ENCODE measurements at regions not wholly inside any gene's neighbourhood (a gene's known extent, or its start where the extent isn't known, plus 50 kb on each side); places are given as distances from the start of the nearest gene placed in this dataset.
A peak's percentile ranks its signal among the peaks of the same experiment; 100 is the strongest.
"Not testable (repeated sequence)": the region's sequence is repeated elsewhere in the genome, so short reads cannot be mapped to it uniquely, and the experiment has no call there.

GRCh38 chr15:79769933-79770759 lies 126.7 kb downstream of the MTHFS start:
- DNase-seq (ENCODE audit: low spot score), result no peak

DNA sequence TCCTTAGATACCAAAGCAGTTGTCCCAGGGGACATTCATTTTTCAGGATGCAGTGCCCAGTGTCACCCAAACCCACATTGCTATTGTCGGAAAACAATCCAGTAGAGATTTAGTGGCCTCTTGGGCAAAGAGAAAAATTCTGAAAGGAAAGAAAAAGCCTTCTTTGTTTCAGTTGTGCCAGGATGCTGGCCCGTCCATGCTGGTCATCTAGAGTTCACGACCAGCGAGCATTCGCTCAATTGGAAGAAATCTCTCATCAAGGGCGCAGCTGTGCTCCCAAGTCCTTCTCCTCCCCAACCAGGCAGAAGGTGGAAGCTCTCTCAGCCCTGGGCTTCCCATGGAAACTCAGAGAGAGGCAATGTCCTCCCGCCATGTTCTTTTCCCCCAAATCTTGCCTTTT lies 123.7 kb downstream of the MTHFS start:
- peak; percentile 19 for DNase-seq (ENCODE audit: low spot score)

DNA sequence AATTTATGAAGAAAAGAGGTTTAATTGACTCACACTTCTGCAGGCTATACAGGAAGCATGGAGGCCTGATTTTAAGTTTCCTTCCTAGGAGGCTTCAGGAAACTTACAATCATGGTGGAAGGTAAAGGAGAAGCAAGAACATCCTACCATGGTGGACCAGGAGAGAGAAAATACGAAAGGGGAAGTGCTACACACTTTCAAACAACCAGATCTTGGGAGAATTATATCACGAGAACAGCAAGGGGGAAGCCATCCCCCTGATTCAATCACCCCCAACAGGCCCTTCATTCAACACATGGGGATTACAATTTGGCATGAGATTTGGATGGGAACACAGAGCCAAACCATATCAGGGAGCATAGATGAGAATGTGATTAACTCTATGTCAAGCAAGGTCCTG lies 121.0 kb downstream of the MTHFS start:
- no peak for DNase-seq (ENCODE audit: low spot score)

GRCh38 chr15:79777916-79778315 lies 118.9 kb downstream of the MTHFS start:
- DNase-seq (ENCODE audit: low spot score), result no peak

DNA sequence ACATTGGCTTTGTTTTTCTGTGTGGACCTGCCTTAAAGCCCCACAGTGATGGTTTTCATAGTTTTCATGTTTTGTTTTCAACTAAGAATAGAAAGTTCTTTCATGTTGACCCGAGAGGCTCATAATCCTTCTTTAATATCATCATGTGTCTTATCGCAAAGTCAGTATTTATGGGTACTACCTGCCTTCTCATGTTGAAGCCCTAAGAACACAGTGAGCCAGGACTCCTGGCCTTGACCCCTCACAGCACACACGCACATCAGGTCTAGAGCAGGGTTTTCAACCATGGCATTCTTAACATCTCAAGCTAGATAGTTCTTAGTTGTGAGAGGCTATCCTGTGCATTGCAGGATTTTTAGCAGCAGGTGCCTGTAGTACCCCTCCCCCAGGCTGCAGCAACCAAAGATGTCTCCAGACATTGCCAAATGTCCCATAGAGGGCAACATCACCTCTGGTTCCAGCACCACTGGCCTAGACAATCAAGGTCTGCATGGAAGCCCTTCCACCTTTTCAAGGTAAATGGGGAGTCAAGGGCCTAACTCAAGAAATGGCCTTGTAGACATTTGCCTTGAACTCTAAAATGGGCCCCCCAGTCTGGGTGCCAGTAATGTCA lies 118.3 kb downstream of the MTHFS start:
- DNase-seq (ENCODE audit: low spot score), result no peak

- DNase-seq (ENCODE audit: low spot score), result no peak
Measured at GRCh38 chr15:79779746-79780145, 117.1 kb downstream of the MTHFS start.

DNA sequence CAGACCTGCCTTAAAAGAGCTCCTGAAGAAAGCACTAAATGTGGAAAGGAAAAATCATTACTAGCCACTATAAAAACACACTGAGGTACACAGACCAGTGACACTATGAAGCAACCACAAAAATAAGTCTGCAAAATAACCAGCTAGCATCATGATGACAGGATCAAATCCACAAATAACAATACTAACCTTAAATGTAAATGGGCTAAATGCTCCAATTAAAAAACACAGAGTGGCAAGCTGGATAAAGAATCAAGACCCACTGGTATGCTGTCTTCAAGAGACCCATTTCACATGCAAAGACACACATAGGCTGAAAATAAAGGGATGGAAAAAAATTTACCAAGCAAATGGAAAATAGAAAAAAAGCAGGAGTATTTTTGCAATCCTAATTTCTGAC lies 114.5 kb downstream of the MTHFS start:
- not testable (repeated sequence) for DNase-seq (ENCODE audit: low spot score)

Data from COLO829 (cell line).